HEK293 (cell line): ENCODE measurements at regions not wholly inside any gene's neighbourhood (a gene's known extent, or its start where the extent isn't known, plus 50 kb on each side); places are given as distances from the start of the nearest gene placed in this dataset.

Experiments
- HOXA7 ChIP-seq: sonication (generic); formaldehyde crosslinking; IDR thresholded peaks from 2 replicates; pipeline ENCODE4 v1.8.1; 2022; ENCODE audit warnings: missing genetic modification reagents, borderline replicate concordance
- PRDM1 ChIP-seq: fragments of 450-650 bp; formaldehyde crosslinking; IDR thresholded peaks from 2 replicates; pipeline ENCODE4; 2016; ENCODE audit warnings: missing biosample characterization, missing genetic modification characterization
- ZFP41 ChIP-seq: fragments of 450-650 bp; formaldehyde crosslinking; IDR thresholded peaks from 2 replicates; pipeline ENCODE4 v1.5.1; 2016; ENCODE audit warnings: missing biosample characterization, missing genetic modification characterization, borderline replicate concordance
- ZNF221 ChIP-seq: fragments of 450-650 bp; formaldehyde crosslinking; IDR thresholded peaks from 2 replicates; pipeline ENCODE4 v1.5.1; 2017; ENCODE audit warnings: missing biosample characterization, missing genetic modification characterization, borderline replicate concordance
- ZSCAN4 ChIP-seq: fragments of 450-650 bp; formaldehyde crosslinking; IDR thresholded peaks from 2 replicates; pipeline ENCODE4 v1.5.1; 2017; ENCODE audit warnings: missing biosample characterization, missing genetic modification characterization
- TF ChIP-seq, protein P1 (sequence below): fragments of 450-650 bp; formaldehyde crosslinking; IDR thresholded peaks from 2 replicates; pipeline ENCODE4 v1.5.1; 2016; ENCODE audit warnings: missing biosample characterization, missing genetic modification characterization
- TF ChIP-seq, protein P2 (sequence below): fragments of 450-650 bp; formaldehyde crosslinking; IDR thresholded peaks from 2 replicates; pipeline ENCODE4 v1.5.1; 2016; ENCODE audit warnings: missing biosample characterization, missing genetic modification characterization, low read depth
- TF ChIP-seq, protein P3 (sequence below): fragments of 450-650 bp; formaldehyde crosslinking; IDR thresholded peaks from 2 replicates; pipeline ENCODE4 v1.5.1; 2016; ENCODE audit warnings: missing biosample characterization, missing genetic modification characterization
- TF ChIP-seq, protein P4 (sequence below): fragments of 450-650 bp; formaldehyde crosslinking; IDR thresholded peaks from 2 replicates; pipeline ENCODE4 v1.5.1; 2016; ENCODE audit warnings: missing biosample characterization, missing genetic modification characterization
- TF ChIP-seq, protein P5 (sequence below): fragments of 450-650 bp; formaldehyde crosslinking; IDR thresholded peaks from 2 replicates; pipeline ENCODE4 v1.5.1; 2016; ENCODE audit warnings: missing biosample characterization, missing genetic modification characterization
- TF ChIP-seq, protein P6 (sequence below): fragments of 450-650 bp; formaldehyde crosslinking; IDR thresholded peaks from 2 replicates; pipeline ENCODE4 v1.5.1; 2016; ENCODE audit warnings: missing biosample characterization, missing genetic modification characterization

DNA sequence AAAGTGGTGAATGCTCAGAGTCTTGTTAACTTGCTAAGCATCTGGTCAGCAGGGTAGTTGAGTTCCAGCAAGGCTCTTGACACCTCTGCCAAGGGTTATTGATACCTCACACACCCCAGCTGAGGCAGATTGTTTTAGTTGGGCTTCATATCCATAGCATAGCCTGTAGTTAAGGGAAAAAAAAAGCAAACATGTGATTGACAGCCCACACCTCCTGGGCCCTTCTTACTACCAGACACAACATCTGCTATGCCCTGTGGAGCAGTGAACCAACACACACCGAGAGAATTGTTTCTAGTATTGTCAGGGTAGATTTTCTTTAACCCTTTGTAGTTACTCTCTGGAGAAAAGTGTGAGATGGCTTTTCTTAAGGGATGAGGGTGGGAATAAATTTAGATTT lies 697.0 kb upstream of the POU3F2 start:
- TF ChIP-seq PRDM1 (tag by site-specific recombination) (no peak), ZSCAN4 (tag by site-specific recombination) (no peak), ZNF221 (tag by site-specific recombination) (no peak), HOXA7 (CRISPR knock-in tag) (no peak), ZFP41 (tag by site-specific recombination) (no peak)
- TF ChIP-seq, protein P1, sequence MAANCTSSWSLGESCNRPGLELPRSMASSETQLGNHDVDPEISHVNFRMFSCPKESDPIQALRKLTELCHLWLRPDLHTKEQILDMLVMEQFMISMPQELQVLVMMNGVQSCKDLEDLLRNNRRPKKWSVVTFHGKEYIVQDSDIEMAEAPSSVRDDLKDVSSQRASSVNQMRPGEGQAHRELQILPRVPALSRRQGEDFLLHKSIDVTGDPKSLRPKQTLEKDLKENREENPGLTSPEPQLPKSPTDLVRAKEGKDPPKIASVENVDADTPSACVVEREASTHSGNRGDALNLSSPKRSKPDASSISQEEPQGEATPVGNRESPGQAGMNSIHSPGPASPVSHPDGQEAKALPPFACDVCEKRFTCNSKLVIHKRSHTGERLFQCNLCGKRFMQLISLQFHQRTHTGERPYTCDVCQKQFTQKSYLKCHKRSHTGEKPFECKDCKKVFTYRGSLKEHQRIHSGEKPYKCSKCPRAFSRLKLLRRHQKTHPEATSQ (tag by site-specific recombination): no peak
- TF ChIP-seq, protein P2, sequence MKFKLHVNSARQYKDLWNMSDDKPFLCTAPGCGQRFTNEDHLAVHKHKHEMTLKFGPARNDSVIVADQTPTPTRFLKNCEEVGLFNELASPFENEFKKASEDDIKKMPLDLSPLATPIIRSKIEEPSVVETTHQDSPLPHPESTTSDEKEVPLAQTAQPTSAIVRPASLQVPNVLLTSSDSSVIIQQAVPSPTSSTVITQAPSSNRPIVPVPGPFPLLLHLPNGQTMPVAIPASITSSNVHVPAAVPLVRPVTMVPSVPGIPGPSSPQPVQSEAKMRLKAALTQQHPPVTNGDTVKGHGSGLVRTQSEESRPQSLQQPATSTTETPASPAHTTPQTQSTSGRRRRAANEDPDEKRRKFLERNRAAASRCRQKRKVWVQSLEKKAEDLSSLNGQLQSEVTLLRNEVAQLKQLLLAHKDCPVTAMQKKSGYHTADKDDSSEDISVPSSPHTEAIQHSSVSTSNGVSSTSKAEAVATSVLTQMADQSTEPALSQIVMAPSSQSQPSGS (tag by site-specific recombination): no peak
- TF ChIP-seq, protein P3, sequence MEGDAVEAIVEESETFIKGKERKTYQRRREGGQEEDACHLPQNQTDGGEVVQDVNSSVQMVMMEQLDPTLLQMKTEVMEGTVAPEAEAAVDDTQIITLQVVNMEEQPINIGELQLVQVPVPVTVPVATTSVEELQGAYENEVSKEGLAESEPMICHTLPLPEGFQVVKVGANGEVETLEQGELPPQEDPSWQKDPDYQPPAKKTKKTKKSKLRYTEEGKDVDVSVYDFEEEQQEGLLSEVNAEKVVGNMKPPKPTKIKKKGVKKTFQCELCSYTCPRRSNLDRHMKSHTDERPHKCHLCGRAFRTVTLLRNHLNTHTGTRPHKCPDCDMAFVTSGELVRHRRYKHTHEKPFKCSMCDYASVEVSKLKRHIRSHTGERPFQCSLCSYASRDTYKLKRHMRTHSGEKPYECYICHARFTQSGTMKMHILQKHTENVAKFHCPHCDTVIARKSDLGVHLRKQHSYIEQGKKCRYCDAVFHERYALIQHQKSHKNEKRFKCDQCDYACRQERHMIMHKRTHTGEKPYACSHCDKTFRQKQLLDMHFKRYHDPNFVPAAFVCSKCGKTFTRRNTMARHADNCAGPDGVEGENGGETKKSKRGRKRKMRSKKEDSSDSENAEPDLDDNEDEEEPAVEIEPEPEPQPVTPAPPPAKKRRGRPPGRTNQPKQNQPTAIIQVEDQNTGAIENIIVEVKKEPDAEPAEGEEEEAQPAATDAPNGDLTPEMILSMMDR: no peak
- TF ChIP-seq, protein P4, sequence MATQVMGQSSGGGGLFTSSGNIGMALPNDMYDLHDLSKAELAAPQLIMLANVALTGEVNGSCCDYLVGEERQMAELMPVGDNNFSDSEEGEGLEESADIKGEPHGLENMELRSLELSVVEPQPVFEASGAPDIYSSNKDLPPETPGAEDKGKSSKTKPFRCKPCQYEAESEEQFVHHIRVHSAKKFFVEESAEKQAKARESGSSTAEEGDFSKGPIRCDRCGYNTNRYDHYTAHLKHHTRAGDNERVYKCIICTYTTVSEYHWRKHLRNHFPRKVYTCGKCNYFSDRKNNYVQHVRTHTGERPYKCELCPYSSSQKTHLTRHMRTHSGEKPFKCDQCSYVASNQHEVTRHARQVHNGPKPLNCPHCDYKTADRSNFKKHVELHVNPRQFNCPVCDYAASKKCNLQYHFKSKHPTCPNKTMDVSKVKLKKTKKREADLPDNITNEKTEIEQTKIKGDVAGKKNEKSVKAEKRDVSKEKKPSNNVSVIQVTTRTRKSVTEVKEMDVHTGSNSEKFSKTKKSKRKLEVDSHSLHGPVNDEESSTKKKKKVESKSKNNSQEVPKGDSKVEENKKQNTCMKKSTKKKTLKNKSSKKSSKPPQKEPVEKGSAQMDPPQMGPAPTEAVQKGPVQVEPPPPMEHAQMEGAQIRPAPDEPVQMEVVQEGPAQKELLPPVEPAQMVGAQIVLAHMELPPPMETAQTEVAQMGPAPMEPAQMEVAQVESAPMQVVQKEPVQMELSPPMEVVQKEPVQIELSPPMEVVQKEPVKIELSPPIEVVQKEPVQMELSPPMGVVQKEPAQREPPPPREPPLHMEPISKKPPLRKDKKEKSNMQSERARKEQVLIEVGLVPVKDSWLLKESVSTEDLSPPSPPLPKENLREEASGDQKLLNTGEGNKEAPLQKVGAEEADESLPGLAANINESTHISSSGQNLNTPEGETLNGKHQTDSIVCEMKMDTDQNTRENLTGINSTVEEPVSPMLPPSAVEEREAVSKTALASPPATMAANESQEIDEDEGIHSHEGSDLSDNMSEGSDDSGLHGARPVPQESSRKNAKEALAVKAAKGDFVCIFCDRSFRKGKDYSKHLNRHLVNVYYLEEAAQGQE (tag by site-specific recombination): no peak
- TF ChIP-seq, protein P5, sequence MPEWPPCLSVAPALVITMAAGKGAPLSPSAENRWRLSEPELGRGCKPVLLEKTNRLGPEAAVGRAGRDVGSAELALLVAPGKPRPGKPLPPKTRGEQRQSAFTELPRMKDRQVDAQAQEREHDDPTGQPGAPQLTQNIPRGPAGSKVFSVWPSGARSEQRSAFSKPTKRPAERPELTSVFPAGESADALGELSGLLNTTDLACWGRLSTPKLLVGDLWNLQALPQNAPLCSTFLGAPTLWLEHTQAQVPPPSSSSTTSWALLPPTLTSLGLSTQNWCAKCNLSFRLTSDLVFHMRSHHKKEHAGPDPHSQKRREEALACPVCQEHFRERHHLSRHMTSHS (tag by site-specific recombination): no peak
- TF ChIP-seq, protein P6, sequence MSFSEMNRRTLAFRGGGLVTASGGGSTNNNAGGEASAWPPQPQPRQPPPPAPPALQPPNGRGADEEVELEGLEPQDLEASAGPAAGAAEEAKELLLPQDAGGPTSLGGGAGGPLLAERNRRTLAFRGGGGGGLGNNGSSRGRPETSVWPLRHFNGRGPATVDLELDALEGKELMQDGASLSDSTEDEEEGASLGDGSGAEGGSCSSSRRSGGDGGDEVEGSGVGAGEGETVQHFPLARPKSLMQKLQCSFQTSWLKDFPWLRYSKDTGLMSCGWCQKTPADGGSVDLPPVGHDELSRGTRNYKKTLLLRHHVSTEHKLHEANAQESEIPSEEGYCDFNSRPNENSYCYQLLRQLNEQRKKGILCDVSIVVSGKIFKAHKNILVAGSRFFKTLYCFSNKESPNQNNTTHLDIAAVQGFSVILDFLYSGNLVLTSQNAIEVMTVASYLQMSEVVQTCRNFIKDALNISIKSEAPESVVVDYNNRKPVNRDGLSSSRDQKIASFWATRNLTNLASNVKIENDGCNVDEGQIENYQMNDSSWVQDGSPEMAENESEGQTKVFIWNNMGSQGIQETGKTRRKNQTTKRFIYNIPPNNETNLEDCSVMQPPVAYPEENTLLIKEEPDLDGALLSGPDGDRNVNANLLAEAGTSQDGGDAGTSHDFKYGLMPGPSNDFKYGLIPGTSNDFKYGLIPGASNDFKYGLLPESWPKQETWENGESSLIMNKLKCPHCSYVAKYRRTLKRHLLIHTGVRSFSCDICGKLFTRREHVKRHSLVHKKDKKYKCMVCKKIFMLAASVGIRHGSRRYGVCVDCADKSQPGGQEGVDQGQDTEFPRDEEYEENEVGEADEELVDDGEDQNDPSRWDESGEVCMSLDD (tag by site-specific recombination): no peak
